ENCODE measurements at regions not wholly inside any gene's neighbourhood (a gene's known extent, or its start where the extent isn't known, plus 50 kb on each side); places are given as distances from the start of the nearest gene placed in this dataset.
"Not testable (repeated sequence)": the region's sequence is repeated elsewhere in the genome, so short reads cannot be mapped to it uniquely, and the experiment has no call there.

DNA sequence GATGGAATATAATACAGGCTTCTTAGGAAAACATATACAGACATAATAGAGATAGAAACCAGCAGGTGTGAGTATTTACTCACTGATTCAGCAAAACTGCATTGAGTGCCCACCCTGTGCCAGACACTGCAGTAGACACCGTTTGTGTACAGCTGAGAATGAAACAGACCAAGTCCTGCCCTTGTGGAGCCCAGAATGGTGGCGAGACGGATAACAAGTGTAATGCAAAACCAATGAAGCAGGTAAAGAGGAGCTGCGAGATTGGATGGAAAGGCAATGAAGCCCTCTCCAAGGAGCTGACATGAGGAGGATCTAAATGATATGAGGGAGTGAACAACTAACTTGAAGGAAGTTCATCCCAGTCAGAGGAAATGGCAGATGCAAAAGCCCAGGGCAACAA lies 256.4 kb downstream of the MEX3B start:
- no peak for DNase-seq (ENCODE audit: low spot score)
- intact Hi-C loops (cut with DNase I): no loop called here

DNA sequence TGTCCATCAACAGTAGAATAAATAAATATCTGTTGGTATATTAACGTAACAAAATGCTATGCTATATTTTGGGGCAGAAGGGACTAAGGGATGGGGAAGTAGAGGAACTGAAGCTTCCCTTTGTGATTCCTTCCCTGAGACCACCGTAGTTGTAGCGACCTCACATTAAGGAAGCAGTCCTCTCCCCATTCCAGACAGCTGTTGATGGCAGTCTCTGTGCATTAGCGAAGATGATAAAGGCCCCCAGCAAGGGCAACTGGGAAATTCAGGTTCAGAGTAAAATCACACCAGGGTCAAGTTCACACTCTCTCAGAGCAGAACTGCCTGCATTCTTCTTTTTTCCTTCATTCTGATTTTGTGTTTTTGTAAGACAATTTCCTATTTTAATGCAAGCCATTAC lies 259.0 kb downstream of the MEX3B start:
- intact Hi-C loops (cut with DNase I): no loop called here
- DNase-seq (ENCODE audit: low spot score): no peak

DNA sequence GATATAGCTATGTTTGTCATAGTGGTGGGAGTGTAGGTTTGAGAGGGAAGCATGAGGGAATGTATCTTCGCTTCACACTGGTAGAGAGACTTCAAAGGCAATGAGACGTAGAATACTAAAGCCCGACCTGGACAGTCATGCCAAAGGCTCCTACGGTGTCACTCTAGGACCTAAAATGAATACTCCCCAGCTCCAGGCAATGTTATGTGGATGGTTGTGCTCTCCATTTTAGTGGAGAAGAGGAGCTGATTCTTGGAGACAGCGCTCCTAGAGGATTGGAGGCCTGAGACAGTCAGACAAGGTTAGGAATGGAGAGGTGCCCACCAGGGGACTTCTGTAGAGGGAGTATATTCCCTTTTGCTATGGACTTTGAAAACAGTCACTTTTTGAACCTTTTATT lies 260.1 kb downstream of the MEX3B start:
- no peak for DNase-seq (ENCODE audit: low spot score)
- intact Hi-C loops (cut with DNase I): no loop called here

DNA sequence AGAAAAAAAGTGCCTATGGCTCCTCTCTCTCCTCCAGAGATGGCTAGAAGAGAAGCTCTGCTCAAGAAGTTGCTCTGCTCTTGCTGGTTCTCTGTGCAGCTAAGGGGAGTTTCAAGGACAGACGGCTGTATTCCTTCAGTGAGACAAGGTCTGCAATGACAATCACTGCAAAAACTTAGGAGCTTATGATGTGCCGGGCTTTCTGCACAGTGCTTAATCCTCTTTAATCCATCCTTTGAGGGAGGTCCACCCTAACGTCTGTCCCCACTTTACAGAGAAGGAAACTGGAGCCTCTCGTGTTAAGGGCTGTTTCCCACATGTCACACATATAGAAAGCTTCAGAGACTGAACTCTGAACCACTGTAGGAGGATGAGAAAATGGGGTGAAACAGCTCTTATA lies 260.6 kb downstream of the MEX3B start:
- DNase-seq (ENCODE audit: low spot score): no peak
- intact Hi-C loops (cut with DNase I): no loop called here

DNA sequence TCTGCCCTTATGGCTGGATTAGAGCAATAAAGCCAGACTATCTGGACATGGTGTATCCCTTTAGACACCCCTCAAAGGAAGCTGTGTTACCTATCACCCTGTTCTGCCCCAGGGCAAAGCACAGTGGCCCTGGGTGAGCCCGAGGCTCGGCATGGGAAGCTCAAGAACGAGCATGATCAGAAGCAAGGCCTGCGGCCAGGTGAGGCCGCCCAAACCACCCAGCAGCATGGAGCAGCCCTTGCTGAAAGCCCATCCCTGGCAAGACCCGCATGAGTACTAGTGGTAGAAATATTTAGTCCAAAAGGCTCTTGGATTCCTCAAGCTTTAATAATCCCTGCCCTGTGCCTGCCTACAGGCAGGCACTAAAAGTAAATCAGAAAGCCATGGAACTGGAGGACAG lies 261.1 kb downstream of the MEX3B start:
- intact Hi-C loops (cut with DNase I): no loop called here

DNA sequence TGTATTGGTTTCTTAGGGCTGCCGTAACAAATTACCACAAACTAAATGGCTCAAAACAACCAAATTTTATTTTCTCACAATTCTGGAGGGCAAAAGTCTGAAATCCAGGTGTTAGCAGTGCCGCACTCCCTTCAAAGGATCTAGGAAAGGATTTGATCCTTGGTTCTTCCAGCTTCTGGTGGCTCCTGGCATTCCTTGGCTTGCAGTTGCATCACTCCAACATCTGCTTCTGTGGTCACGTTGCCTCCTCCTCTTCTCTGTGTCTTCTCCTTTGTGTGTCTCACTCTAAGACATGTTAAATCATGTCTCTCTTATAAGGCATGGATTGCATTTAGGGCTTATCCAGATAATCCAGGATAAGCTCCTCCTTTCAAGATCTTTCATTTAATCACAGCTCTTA lies 262.2 kb downstream of the MEX3B start:
- intact Hi-C loops (cut with DNase I): no loop called here
- DNase-seq (ENCODE audit: low spot score): no peak

More for the DNA sequence above, 261.1 kb downstream of the MEX3B start:
- DNase-seq (ENCODE audit: low spot score): no peak

DNA sequence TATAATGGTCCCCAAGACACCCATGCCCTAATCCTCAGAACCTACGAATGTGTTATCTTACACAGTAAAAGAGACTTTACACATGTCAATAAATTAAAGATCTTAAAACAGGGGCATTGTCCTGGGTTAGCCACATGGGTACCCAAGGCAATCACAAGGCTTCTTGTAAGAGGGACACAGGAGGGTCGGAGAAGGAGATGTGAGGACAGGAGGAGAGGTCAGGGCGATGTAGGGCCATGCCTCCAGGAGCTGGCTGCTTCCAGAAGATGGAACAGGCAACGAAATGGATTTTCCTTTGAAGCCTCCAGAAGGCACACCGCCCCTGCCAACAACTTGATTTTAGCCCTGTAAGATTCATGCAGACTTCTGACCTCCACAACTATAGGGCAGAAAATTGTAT lies 262.7 kb downstream of the MEX3B start:
- no peak for DNase-seq (ENCODE audit: low spot score)
- intact Hi-C loops (cut with DNase I): no loop called here

DNA sequence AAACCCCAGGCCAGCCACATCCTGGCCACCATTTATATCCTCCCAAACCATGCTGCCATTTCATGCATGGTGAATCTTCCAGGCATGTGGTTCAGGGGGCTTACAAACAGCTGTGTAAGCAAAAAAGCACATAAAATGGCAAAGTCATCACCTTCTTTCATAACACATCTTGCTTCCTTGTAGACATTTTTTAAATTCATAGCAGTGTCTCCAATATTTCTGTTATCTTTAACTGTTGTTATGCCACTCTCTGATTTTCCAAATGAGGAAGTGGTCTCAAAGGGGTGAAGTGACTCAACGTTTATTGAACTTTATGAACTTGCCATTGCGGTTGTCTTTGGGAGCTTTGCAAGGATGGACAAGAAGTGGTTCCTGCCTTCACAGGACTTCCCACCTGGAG lies 264.4 kb downstream of the MEX3B start:
- intact Hi-C loops (cut with DNase I): no loop called here
- DNase-seq (ENCODE audit: low spot score): no peak

DNA sequence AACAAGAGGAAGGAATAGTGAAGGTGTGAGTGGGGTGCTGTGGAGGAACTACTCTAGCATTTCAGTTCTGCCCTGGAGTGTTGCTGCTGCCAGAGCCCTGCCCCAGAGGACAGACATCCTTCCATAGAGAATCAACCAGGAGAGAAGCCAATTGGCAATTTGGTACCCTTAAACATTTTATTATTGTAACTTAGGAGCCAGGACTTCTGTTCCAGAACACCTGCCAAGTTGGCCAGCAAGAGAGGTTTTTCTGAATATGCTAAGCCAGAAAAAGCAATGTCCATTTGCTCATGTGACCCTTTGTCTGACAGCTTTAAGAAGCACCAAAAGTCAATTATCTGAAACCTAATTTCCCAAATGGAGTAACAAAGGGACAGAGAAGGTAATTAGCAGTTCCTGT lies 264.9 kb downstream of the MEX3B start:
- no peak for DNase-seq (ENCODE audit: low spot score)
- intact Hi-C loops (cut with DNase I): no loop called here

DNA sequence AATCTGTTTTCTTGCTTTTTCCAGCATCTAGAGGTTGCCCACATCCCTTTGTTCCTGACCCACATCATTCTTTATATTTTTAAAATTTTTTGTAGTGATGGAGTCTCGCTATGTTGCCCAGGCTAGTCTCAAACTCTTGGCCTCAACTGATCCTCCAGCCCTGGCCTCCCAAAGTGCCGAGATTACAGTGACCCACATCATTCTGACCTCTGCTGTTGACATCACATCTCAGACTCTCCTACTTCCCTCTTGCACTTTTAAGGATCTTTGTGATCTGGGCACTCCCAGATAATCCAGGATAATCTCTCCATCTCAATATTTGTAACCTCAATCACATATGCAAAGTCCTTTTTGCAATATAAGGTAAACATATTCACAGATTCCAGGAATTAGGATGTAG lies 266.6 kb downstream of the MEX3B start:
- DNase-seq (ENCODE audit: low spot score): no peak
- intact Hi-C loops (cut with DNase I): no loop called here

DNA sequence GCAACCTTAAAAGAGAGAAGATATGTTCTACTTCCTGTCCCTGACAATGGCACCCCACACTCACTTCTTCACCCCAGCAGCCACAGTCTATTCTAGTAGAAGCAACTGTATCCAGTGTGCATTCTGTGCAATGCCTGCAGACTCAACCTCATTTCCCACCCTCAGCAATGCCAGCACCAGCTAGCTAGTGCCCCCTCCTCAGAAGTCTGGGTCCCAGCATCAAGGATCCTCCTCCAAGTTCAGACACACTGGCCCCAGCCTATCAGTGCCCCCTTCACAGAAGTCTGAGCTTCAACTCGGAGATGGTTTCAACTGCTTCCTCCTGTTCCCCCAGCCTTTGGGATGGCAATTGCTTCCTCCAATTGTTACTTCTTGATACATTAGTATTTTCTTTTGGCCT lies 268.3 kb downstream of the MEX3B start:
- intact Hi-C loops (cut with DNase I): no loop called here
- DNase-seq (ENCODE audit: low spot score): no peak

DNA sequence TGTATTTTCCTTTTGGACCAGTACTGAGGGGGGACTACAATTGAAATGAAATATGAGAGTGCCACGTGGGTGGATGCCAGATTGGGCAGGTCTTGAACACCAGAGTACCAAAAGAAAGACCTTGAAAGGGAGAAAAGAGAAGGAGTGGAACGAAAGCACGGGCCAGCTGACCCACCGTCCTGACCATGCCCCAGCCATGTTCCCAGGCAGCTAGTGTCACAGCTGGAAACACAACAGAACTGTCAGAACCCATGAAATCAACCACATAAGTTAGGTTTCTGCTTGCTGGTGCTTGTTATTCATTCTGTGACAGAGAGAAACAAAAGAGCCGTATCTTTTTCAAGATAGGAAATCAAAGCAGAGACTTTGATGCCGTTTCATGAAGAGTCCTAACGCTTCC lies 268.8 kb downstream of the MEX3B start:
- intact Hi-C loops (cut with DNase I): no loop called here
- DNase-seq (ENCODE audit: low spot score): no peak

DNA sequence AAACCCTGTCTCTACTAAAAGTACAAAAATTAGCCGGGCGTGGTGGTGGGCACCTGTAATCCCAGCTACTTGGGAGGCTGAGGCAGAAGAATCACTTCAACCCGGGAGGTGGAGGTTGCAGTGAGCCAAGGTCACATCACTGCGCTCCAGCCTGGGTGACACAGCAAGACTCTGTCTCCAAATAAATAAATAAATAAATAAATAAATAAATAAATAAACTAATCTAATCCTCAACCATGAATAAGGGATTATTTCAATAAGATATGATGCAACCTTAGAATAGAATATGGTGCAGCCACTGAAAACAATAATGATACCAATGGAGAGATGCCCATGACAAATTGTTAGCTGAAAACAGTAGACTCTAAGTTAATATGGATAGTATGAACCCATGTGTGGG lies 270.0 kb downstream of the MEX3B start:
- intact Hi-C loops (cut with DNase I); DNase-seq (ENCODE audit: low spot score): not testable (repeated sequence)

DNA sequence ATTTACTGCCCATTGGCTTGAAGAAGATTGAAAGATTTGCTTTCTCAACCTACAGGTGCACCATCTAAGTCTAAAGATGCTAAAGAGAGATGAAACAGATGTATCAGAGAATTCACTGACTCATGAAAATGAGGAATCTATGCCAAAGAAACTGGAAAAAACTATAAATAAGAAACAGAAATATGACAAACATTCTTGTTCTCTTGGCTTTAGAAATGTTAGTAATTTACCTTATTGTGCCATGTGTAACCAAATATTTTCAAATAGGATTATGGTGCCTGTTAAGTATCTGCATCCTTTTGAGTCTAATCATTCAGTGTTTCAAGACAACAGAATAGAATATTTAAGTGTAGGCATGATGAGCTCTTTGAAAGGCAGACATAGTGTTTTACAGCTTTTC lies 271.5 kb downstream of the MEX3B start:
- intact Hi-C loops (cut with DNase I): no loop called here
- no peak for DNase-seq (ENCODE audit: low spot score)

DNA sequence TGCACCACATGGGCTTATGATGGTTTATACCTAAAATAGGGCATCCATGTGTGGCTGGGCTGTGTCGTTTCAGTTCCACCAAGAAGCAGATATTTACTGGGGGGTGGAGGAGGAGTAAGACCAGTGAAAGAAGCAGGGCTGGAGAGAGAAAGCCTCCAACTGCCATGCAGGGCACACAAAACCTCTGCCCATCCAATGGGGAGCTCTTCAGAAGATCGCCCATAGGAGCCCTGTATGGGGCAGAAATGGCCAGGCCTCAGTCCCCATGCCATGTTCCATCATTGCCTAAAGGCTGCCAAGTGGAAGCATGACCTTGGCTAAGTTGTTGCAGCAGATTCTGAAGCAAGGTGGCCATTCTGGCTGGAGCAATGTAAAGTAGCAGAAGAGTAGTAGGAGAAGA lies 277.0 kb downstream of the MEX3B start:
- intact Hi-C loops (cut with DNase I): no loop called here
- no peak for DNase-seq (ENCODE audit: low spot score)

DNA sequence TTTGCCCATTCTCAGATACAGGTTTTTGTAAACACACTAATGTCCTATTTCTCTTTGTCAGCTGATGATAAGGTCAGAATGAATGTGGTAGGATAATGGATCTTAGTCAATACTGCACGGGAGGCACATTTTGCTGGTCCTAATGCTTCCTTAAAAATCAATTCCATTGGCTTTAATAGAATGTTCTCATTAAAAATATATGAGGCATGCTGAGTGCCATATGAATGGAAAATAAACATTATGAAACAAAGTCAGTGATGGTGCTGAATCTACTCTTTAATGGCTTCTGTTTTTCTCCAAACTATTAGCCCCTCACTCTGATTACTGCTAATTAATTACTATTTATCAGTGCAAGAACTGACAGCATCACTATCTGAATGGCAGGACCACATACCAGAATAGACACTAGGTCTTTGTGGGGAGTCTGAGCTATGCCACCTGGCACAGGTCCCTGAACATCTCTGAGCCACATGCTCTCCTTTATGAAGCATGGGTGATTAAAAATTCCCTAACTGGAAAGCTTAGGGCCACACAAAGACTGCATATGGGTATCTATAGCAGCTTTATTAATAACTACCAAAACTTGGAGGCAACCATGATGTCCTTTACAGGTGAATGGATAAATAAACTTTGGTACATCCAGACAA lies 278.9 kb downstream of the MEX3B start:
- DNase-seq (ENCODE audit: low spot score): no peak

DNA sequence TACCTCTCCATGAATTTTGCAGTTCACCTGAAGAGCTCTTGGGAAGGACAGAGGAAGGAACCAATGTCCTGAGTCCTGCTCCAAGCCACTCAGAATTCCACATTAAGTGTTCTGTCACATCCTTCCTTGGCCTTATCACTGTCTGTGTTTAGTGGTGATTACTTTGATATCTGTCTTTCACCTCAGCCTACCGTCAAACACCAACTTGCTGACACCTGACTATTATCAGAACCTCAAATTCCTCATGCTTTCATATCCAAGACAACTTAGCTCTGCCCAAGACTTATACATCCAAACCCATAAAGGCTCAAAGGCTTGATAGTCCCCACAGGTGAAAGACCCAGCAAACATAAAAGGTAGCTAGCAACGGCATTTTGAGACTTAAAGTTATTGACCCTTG lies 280.0 kb downstream of the MEX3B start:
- DNase-seq (ENCODE audit: low spot score): no peak
- intact Hi-C loops (cut with DNase I): no loop called here

More for the DNA sequence above, 278.9 kb downstream of the MEX3B start:
- intact Hi-C loops (cut with DNase I): no loop called here

DNA sequence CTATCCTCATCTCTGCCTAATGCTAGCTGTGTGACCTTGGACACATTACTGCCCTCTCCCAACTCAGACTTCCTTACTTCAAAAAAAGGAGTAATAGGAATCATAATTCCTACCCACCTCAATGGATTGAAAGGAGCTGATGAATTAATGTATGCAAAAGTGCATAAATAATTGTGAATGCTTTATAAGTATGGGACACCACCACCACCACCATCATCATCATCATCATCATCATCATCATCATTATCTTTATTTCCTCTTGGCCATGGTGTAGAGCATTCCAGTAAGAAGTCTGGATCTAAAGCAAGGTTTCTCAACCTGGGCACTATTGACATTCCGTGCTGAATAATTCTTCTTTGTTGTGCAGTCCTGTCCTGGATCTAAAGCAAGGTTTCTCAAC lies 282.5 kb downstream of the MEX3B start:
- no peak for DNase-seq (ENCODE audit: low spot score)
- intact Hi-C loops (cut with DNase I): no loop called here

DNA sequence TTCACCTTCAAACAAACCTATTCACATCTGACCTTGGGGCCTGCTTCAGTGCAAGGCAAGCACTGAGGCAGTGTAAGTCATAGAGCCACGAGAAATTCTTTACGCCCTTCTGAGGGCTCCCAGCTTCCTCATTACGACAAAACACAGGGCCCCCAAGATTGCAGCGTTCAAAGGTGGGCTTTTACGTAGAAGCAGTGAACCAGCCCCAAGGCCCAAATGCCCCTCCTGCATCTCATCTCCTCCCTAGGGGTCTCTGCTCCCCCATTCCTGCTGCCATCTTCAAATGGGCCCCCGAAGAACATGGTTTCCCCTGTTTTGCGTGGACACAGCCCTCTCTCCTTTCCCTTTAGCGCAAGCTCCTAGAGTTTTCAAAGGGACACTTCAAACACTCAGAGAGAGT lies 285.1 kb downstream of the MEX3B start:
- DNase-seq (ENCODE audit: low spot score): no peak

DNA sequence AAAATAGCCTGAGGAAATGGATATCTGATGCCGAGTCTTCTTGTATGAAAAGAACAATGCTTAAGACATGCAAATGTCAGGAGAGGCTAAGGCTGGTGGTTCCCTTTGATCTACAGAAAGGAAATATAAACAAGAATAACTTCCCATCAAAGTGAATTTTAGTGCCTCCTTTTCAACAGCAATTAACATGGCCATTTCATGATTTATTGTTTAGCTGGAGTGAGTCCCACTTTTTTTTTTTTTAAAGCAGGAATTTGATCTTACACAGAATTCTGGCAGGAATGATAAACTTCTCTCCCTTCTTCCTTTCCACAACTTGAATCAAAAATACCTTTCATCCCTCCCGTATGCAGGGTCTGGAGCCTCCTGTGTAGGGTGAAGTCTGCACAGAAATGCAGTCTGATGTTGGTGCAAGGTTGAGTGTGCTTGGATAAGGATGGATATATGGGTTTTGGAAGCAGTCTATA lies 287.0 kb downstream of the MEX3B start:
- DNase-seq (ENCODE audit: low spot score): no peak
- intact Hi-C loops (cut with DNase I): no loop called here

More for the DNA sequence above, 285.1 kb downstream of the MEX3B start:
- intact Hi-C loops (cut with DNase I): no loop called here

DNA sequence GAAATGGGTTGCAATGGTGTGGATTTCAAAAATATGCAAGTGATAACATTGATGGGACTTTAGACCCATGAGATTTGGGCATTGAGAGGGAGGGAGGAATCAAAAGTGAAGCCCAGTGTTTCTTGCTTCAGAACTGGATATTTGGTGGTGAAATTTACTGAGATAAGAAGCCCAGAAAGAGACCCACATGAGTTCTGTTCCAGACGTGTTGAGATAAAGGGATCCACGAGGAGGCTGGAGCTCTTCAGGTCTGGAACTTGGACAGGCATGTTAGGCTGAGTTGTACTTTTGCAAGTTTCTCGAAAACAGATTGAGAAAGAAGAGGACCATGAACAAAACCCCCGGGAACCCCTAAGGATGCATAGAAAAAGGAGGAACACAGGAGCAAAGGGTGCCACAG lies 290.2 kb downstream of the MEX3B start:
- intact Hi-C loops (cut with DNase I): no loop called here
- DNase-seq (ENCODE audit: low spot score): no peak

DNA sequence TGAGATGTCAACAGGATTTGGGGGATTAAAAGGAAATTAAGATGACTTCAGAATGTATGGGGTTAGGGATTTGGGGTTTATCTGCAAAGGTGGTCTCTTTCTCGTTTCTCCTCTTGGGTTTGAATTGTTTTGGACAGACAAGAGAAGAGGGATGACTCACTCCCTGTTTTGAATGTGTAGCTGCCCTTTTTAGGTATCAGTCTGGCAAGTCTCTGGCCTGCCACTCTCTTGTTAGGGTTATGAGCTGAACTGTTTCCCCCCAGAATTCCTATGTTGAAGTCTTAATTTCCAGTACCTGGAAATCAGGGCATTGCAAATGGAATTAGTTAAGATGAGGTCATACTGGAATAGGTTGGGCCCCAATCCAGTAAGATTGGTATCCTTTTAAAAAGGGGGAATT lies 291.7 kb downstream of the MEX3B start:
- DNase-seq (ENCODE audit: low spot score): no peak
- intact Hi-C loops (cut with DNase I): no loop called here

Data from posterior vena cava (tissue), 2 donors.